ENCODE measurements at regions not wholly inside any gene's neighbourhood (a gene's known extent, or its start where the extent isn't known, plus 50 kb on each side); places are given as distances from the start of the nearest gene placed in this dataset.
A peak's percentile ranks its signal among the peaks of the same experiment; 100 is the strongest.

DNA sequence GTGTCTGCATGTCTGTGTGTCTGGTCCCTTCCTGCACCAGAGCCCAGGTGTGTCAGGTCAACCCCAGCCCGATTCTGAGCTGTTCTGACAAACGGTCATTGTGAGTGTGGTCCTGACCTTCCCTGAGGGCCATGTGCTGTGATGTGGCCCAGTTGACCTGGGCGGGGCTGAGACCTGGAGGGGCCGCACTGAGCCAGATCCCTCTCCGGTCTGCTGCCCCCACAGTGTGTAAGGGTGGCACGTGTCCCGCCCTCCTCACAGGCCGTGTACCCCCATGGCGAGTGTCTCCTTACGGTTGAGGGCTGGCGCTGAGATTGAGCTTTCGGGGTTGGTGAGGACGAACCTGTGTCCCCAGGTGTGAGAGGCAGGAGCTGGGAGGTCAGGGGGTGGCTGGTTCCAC, 136.5 kb downstream of the MRPL36 start (continued):
- TF ChIP-seq ZNF433 (tag by site-specific recombination; IDR thresholded peaks at IDR 0.05; ENCODE audit: low read depth): no peak
- TF ChIP-seq GLI2 (tag by site-specific recombination; IDR thresholded peaks at IDR 0.05; ENCODE audit: borderline replicate concordance, low read depth): no peak
- TF ChIP-seq ZNF132 (tag by site-specific recombination; IDR thresholded peaks at IDR 0.05; ENCODE audit: borderline replicate concordance): no peak
- TF ChIP-seq, protein P1, sequence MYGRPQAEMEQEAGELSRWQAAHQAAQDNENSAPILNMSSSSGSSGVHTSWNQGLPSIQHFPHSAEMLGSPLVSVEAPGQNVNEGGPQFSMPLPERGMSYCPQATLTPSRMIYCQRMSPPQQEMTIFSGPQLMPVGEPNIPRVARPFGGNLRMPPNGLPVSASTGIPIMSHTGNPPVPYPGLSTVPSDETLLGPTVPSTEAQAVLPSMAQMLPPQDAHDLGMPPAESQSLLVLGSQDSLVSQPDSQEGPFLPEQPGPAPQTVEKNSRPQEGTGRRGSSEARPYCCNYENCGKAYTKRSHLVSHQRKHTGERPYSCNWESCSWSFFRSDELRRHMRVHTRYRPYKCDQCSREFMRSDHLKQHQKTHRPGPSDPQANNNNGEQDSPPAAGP (tag by site-specific recombination; IDR thresholded peaks at IDR 0.05): no peak
- TF ChIP-seq IKZF3 (tag by site-specific recombination; IDR thresholded peaks at IDR 0.05): no peak
- no peak for TF ChIP-seq SP3 (tag by site-specific recombination; IDR thresholded peaks at IDR 0.05)
- TF ChIP-seq KLF16 (tag by site-specific recombination; IDR thresholded peaks at IDR 0.05): no peak

DNA sequence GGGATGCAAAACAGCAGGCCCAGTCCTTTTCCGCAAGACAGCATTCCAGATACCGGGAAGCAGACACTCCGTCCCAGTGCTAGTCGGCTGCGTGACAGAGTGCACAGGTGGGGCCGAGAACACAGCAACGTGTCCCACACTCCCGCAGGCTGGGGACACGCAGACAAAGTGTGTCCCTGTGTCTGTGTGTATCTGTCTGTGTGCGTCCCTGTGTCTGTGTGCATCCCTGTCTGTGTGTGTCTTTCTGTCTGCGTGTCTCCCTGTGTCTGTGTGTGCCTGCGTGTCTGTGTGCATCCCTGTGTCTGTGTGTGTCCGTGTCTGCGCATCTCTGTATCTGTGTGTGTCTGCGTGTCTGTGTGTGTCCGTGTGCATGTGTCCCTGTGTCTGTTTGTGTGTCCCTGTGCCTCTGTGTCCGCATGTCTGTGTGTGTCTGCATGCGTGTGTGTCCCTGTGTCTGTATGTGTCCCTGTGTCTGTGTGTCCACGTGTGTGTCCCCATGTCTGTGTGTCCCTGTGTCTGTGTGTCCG, 137.0 kb downstream of the MRPL36 start:
- Histone ChIP-seq H3K27ac (ENCODE audit: extremely low read depth, low read depth, low read length) (no peak overlapping the region), H3K36me3 (ENCODE audit: control insufficient read depth in 2 of 2, insufficient read depth in 1 of 2, low read length in 2 of 2) (no peaks in the 10 kb centered on the region), H3K4me1 (ENCODE audit: control insufficient read depth, insufficient read depth, low read length) (no peaks in the 10 kb centered on the region; the same call in 1 of the 2 replicates), H3K4me3 (ENCODE audit: low read depth, low read length) (no peak overlapping the region), H3K9me3 (ENCODE audit: control insufficient read depth, insufficient read depth, low read depth, low read length) (no peaks in the 10 kb centered on the region)
- ChIA-PET CTCF (no interaction called here), POLR2A (no interaction called here)
- TF ChIP-seq SALL2 (tag by site-specific recombination; IDR thresholded peaks at IDR 0.05; ENCODE audit: borderline replicate concordance) (0 out of 2 replicates have a peak, but pooled peaks have one; percentile 65), TCF7L2 (IDR thresholded peaks at IDR 0.05; ENCODE audit: borderline replicate concordance, low read depth, low read length) (no peak), YY2 (tag by site-specific recombination; IDR thresholded peaks at IDR 0.05) (0 out of 2 replicates have a peak, but pooled peaks have one; percentile 5), OVOL3 (tag by site-specific recombination; IDR thresholded peaks at IDR 0.05) (no peak), ZNF112 (tag by site-specific recombination; IDR thresholded peaks at IDR 0.05) (no peak), ZNF24 (tag by site-specific recombination; IDR thresholded peaks at IDR 0.05) (no peak), TRIM28 (IDR thresholded peaks at IDR 0.05; ENCODE audit: borderline replicate concordance, low read length) (no peak), GLI4 (tag by site-specific recombination; IDR thresholded peaks at IDR 0.05) (0 out of 2 replicates have a peak, but pooled peaks have one; percentile 56), ZNF274 (IDR thresholded peaks at IDR 0.05; ENCODE audit: low read length) (no peak), ZNF274 (tag by site-specific recombination; IDR thresholded peaks at IDR 0.05; ENCODE audit: borderline replicate concordance) (0 out of 2 replicates have a peak, but pooled peaks have one; percentile 49), ZBTB20 (tag by site-specific recombination; IDR thresholded peaks at IDR 0.05) (no peak), ZNF214 (tag by site-specific recombination; IDR thresholded peaks at IDR 0.05; ENCODE audit: borderline replicate concordance) (no peak)
- TF ChIP-seq, protein P2, sequence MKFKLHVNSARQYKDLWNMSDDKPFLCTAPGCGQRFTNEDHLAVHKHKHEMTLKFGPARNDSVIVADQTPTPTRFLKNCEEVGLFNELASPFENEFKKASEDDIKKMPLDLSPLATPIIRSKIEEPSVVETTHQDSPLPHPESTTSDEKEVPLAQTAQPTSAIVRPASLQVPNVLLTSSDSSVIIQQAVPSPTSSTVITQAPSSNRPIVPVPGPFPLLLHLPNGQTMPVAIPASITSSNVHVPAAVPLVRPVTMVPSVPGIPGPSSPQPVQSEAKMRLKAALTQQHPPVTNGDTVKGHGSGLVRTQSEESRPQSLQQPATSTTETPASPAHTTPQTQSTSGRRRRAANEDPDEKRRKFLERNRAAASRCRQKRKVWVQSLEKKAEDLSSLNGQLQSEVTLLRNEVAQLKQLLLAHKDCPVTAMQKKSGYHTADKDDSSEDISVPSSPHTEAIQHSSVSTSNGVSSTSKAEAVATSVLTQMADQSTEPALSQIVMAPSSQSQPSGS (tag by site-specific recombination; IDR thresholded peaks at IDR 0.05; ENCODE audit: low read depth): no peak
- TF ChIP-seq, protein P3, sequence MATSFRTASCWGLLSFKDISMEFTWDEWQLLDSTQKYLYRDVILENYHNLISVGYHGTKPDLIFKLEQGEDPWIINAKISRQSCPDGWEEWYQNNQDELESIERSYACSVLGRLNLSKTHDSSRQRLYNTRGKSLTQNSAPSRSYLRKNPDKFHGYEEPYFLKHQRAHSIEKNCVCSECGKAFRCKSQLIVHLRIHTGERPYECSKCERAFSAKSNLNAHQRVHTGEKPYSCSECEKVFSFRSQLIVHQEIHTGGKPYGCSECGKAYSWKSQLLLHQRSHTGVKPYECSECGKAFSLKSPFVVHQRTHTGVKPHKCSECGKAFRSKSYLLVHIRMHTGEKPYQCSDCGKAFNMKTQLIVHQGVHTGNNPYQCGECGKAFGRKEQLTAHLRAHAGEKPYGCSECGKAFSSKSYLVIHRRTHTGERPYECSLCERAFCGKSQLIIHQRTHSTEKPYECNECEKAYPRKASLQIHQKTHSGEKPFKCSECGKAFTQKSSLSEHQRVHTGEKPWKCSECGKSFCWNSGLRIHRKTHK (tag by site-specific recombination; IDR thresholded peaks at IDR 0.05): no peak

Data from HEK293 (cell line).